GM21447 (cell line): ENCODE measurements at regions not wholly inside any gene's neighbourhood (a gene's known extent, or its start where the extent isn't known, plus 50 kb on each side); places are given as distances from the start of the nearest gene placed in this dataset.

Experiments used
- ATAC-seq: cut with Tn5 transposase; IDR thresholded peaks from one replicate; pipeline ENCODE4 v1.9.1; 2021; ENCODE audit not compliant: unreplicated experiment

DNA sequence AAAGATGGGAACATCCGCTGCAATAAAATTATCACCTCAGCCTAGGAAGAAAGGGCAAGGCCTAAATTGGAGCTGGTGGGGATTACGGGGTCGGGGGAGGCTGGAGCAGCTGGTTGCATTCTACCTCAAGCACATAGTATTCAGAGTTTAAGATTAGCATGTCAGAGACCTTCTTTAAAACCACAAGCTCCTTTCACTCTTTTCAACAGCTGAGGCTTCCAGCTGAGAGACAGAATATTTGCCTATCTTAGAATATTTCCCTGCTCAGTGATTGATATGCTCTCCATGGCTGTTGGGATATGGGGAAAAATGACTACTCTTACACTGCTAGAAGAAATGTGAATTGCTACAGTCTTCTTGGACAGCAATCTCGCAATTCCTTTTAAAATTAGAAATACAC lies 248.6 kb downstream of the TBX15 start:
- no peak for ATAC-seq

DNA sequence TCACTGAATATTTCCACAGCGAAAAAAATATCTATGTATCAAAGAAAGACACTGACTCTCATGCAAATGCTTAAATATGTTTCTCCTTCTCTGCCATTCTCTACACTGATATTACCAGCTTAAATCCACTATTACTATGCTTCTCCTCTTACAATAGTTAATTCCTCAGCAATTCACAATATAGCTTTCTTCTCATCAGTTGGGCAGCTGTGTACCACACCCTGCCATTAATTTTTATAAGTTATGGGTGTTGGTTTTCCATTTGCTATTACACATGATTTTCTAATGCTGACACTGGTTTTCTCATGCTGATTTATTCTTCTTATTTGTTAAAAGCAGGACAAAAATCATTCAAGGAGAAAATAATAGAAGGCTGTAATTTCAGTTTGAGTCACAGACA lies 251.8 kb downstream of the TBX15 start:
- ATAC-seq = no peak

DNA sequence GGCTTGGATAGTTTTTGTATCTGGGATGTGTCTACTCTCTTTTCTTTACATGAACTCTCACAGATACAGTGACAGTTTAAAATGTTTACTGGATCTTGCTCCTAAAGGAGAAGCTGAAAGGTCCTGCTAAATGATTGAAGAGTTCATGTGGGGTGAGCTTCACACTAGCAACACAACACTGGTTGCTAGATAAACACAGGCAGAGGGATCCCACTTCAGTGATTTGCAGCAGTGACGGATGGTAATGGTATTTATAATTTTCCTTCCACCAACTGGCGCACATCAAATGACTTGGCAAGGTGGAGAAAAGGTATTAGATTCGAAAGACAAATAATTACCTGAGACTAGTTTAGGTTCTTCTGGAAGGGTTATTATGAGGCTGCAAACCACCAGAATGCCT lies 270.2 kb downstream of the TBX15 start:
- ATAC-seq = no peak

DNA sequence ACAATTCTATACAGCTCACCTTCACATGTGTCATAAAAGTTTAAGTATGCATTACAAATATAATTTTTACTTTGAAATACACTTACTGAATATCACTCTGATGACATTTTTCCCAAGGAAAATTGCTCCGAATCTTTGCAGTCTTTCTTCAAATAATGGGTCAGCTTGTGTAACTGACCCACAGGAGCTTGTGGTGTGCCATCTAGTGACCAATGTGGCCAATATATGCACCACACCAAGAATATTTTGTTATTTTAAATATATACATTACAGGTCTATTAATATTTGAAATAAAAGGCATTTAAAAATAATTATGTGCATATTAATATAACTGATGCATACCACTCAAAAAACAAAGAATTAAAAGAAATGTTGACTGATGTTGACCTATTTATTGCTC lies 271.4 kb downstream of the TBX15 start:
- no peak for ATAC-seq

DNA sequence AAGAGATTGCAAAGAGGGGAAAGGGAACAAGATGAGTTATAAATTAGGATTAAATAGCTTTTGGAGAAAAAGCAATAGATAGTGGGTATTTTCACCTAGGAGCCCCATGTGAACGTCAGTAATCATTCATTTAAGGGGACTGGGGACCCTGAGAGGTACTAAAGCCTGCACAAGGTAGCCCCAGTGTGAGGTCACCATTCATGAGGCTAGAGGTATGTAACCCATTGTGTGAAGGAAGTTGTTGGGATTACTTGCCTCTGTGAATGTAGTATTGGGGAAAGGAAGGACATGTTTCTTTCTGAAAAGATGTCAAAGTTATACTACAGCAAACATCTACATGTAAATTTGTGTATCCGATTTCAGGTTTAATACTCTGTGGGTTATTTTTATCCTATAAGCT lies 276.8 kb downstream of the TBX15 start:
- no peak for ATAC-seq

DNA sequence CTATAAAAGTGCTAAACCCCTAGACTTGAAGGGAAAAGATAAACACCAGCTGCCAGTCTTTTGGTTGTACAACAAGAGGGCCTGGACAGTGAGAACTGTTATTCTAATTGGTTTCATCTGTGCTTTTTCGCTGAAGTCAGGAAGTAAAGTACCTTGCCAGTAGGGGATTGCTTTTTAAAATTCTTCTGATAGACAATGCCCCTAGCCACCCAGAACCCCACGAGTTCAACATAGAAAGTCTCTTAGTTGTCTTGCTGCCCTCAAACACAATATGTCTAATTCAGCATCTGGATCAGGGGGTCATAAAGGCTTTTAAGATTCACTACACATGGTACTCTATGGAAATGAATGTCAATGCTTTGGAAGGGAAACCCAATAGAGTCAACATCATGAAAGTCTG lies 289.2 kb downstream of the TBX15 start:
- no peak for ATAC-seq

DNA sequence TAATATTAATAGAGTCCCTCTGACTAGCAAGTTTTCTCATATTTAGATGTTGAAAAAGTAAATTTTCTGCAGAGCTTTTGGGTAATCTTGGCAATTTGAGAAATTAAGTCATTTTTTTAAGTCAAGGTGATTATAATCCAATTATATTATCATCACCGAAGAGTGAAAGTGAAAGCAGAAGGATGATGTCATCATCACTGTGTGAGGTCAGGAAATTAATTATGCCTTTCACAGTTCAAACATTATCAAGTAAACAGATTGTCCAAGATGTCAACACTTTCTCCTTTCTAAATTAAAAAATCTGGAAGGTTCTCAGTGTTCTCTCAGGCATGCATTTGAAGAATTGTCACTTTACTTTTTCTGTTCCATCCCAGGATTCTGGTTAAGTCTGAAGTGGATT lies 296.0 kb downstream of the TBX15 start:
- ATAC-seq = no peak

DNA sequence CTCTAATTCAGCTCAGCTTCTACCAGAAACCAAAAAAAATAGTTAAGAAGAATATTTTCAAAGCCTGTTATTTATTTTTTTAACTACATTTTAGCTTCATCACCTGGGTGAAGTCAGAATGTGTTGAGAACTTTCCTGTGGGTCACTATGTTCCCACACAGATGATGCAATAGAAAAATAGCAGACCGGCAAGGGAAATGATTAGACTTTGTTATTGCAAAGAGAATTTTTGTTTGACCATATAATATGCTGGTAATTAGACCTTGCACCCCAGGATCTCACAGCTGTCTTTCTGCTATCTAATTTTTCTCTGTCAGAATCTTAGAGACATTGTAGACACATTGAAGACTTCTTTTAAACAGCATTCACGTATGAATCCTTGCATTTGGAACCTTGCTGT lies 299.3 kb downstream of the TBX15 start:
- no peak for ATAC-seq

DNA sequence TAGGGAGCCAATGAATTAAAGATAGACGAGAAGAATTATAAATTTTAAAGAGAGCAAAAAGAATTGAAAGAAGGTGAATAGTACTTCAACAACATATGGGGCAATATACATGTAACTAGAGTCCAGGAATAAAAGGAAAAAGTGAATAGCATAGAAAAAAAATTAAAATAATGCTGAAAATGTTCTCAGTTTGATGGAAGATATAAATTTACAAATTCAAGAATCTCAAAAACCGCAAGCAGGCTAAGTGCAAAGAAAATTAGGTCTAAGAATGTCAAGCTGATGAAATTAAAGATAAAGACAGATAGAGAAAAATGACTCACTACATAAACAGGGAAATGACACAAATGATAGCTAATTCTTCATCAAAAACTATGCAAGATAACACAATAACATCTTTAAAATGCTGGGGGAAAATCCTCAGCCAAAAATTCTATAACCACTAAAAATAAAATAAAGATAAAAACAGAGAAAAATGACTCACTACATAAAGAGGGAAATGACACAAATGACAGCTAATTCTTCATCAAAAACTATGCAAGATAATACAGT lies 326.3 kb downstream of the TBX15 start:
- ATAC-seq = no peak

DNA sequence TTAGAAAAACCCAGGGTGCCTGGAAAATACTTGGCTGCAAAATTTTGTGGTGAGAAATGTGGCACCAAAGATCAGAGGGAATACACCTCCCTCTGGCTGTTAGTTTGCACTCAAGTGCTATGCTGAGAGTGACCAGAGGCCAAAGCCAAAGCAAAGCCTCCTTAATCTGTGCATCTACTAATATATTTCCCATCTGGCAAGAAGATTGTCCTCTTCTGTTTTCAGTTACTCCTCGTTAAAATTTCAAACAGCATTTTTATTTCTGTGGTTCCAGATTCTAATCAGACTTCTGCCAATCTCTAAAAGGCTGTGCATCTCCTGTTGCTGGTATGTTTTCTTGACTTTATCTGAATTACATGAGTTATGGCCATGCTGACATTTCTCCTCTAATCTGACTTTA lies 327.4 kb downstream of the TBX15 start:
- no peak for ATAC-seq

DNA sequence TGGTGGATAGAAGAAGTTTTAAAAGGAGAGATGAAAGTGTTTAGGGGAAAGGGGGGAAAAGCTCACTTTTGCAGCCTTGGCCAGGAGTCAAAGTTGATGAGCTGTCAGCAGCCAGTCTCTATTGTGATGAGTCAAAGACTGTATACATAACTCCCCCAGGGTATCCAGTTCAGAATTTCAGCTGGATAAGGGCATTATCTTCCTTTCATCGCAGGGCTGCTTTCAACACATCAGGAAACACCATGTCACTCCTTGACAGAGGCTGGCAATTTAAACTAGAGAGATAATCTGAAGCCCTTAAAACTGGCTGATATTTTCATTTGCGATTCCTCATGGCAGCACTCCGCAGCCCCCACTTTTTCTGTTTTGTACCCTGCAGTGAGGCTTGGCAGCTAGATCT lies 328.5 kb downstream of the TBX15 start:
- no peak for ATAC-seq

DNA sequence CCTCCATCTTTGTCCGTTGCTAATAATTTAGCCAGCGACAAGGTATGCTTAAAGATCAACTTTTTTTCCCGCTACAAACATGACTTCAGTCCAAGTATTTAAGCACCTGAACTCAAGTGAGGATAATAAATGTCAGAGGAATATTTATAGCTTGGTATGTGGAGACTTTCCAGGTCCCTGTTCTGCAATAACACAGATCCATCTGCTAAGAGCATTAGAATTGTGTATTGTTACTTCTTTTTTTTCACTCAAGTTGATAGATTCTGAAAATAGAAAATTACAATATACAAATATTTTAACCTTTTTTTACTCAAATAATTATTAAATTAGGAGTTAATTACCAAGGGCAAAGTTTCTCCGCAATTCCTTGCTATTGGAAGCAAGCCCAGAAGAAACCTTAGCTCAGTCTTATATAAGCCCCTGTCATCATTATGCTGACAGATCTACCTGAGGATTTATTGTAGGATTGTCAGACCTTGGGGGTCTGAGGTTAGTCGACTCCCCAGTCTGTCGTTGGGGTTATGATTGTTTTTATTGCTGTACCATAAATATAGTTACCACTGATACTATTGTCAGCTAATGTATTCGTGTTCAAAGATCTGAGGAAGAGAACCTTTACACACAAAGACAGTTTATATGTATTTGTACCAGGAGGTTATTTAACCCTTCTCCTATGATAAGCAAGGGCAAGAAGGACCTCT lies 337.9 kb downstream of the TBX15 start:
- no peak for ATAC-seq

DNA sequence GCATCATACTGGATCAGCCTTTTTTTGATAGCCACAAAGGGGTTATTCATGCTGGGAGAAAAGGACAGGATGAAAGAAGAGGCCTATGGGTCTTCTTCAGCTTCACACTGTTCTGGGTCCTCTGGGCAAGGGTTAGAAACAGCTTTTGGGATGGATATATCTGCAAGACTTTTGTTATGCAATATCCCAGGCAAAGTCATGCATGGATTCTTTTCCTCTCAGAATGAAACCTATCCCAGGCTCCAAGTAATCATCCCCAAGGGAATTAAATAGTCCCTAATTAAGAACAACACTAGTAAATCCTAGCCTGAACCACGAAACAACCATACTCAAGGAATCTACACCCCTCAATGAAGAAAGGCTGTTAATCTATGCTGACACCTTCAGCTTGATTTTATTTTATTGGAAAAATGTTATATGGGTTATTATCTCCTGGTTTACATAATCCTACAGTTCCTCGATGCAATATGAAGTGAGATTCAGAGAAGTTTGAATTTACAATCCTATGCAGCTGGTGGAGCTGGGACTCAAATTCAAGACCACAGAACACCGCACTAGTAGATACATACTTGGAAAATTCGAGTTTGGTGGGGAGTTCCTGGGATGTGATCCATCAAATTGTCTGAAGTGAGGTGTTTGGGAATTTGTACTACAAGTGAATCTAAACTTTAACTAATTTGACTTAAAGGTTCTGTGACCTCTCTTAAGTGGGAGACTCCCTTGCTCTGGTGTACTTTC lies 338.6 kb downstream of the TBX15 start:
- no peak for ATAC-seq

DNA sequence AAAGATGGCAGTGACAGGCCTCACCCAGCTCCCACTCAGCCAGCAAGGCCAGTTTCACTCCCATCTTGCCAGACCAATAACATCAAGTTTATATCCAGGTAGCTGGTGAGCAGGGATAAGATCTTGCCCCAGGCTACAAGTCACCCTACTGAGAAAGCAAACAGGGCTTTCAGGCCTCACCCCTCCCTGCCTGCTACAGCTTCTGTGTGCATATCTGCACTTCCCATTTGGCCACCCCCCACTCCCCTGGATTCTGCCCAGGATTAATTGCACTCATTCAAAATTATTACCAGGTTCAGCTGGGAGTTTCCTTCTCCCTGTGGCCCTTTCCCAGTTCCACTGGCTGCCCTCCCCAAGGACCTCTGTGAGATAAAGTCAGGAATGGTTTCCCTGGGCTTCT lies 352.1 kb downstream of the TBX15 start:
- ATAC-seq = no peak

DNA sequence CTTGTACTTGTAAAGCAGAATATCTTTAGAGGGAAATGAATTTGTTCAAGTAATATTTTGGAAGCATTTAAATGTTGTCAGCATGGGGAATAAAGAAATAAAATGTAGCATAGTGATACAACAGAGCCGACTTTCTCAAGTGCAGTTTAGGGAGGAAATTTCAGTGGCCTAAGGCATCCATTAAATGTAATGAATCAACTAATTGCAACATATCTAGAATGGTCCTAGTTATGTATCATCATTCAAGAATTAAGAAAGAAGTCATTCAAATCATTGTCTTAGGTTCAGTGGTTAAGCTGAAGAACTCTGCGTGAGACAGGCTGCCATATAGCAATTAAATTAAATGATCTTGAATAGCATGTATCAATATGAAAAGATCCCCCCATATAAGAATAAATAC lies 360.7 kb downstream of the TBX15 start:
- ATAC-seq = no peak

DNA sequence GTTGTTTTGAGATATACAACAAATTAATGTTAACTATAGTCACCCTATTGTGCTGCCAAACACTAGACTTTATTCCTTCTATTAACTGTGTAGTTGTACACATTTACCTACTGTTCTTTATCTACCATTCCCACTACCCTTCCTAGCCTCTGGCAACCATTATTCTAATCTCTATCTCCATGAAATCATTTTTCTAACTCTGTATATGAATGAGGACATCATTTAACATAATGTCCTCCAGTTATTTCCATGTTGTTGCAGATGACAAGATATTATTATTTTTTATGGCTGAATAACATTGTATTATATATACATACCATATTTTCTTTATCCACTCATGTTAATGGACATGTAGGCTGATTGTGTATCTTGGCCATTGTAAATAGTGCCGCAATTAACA lies 366.3 kb downstream of the TBX15 start:
- no peak for ATAC-seq

DNA sequence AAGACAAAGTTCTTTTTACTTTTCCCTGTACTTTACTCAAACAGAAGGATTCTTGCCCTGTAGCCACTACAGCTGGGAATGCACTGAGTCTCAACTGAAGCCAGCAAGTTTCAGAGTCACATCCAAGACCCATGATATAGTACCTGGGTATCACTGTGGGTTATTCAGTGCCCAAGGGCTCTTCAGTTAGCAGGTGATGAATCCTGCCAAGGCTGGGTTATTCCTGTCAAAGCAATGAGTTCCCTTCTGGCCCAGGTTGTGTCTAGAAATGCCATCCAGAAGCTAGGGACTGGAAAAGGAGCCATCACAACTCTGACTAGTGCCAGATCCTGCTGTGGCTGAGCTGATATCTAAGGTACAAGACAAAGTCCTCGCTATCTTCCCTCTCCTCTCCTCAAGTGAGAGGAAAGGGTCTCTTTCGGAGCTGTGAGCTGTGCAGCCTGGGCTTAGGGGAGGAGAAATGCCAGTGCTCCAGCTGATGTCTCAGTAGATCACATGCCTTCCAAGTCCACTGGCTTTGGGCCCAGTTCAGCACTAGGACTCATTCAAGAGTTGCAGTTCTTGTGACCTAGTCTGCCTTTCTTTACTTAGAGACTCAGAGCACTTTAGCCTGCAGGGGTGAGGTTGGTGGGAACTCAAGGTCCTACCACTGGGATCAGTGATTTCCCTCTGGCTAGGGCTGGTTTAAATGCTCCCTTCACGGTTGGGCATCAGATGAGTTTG lies 369.4 kb downstream of the TBX15 start:
- ATAC-seq = no peak

DNA sequence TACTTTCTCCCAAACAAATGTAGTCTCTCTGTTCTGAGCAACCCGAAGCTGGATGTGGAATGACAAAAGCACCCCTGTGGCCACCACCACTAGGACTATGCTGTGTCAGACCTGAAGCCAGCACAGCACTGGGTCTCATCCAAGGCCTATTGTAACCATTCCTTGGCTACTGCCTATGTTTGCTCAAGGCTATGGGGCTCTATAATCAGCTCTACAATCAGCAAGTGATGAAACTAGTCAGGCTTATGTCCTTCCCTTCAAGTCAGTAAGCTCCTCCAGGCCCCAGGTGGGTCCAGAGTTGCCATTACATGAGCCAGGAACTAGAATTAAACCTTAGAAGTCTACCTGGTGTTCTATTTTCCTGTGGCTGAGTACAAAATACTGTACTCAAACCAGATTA lies 370.2 kb downstream of the TBX15 start:
- no peak for ATAC-seq

DNA sequence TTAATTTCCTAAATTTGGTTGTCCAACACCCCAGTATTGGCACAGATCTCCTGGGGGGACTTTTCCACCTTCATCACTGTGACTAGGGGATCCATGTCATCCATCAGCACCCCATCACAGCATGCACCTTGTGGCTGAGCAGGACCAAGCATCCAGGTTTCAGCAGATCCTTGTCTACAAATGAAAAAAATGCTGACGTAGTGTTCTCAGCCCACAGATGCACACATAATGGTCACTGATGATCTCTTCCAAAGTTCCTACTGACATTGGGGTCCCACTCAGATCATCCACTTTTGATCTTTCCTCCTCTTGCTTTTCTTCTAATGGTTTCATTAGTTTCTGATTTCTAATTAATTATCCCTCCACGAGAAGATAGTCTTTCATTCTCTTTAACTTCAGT lies 373.1 kb downstream of the TBX15 start:
- ATAC-seq = no peak

DNA sequence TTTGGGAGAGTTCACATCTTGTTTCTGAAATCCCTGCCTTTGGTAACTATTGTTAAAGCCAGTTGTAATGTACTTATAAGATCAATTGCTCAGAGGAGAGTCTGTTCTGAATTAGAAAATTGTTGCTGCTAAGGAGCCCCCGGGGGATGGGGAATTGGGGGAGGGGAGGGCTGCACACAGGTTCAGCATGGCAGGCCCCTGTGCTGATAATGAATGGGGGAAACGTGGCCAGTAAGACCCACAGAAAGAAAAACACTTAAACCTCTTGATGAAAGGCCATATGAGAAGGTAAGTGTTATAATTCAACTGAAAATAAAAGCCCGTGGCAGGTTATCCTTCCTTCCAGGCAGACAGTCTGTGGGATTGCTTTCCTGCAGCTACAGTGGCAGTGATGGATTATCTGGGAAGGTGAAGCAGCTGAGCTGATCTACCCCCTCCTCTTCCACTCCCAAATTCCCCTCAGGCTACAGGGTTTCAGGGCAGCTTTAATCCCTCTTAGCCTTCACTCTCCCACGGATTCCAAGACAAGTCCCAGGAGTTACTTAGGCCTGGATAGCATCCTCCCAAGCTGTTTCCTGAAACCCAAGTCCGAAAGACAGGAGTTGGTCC lies 398.8 kb downstream of the TBX15 start:
- no peak for ATAC-seq

DNA sequence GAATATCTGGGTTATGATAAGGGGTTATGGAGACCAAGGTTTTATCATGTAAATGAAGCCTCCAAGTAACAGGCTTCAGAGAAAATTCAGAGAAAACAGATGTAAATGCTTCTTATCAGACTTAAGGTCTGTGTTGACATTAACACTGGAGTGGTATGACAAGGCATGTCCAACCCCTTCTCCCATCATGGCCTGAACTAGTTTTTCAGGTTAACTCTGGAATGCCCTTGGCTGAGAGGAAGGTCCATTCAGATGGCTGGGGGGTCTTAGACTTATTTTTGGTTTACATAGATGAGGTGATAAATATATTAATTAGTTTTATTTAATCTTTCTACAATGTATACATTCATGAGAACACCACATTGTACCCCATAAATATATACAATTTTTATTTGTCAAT lies 399.6 kb downstream of the TBX15 start:
- ATAC-seq = no peak

DNA sequence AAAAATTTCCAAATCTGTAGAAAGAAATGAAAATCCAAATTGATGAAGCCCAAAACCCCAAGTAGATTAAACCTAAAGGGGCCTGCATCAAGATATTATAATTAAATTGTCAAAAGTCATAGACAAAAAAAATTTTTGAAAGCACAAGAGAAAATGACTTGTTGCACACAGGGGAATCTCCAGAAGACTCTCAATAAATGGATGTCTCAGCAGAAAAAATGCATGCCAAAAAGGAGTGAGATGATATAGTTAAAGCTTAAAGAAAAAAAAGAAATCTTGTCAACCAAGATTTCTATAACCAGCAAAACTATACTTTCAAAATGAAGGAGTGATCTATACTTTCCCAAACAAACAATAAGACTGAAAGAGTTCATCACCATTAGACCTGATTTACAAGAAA lies 393.2 kb upstream of the SPAG17 start:
- ATAC-seq = no peak
